Endothelial cell of umbilical vein (primary cell): ENCODE measurements at regions not wholly inside any gene's neighbourhood (a gene's known extent, or its start where the extent isn't known, plus 50 kb on each side); places are given as distances from the start of the nearest gene placed in this dataset.

Experiments used
- BruUV-seq: library from RNA; stranded (reverse); fragments of 400-500 nt; replicated peaks from 2 replicates; lab custom pipeline; 2021; lab: Mats Ljungman, UMichigan
- CTCF ChIA-PET: fragments of 300-600, 350-600 bp; sonication (Branson Sonifier 250); formaldehyde crosslinking; loops from one replicate; lab custom pipeline; 2021; ENCODE audit warnings: antibody characterized with exemption, inconsistent platforms; lab: Charles Lee
- POLR2A ChIA-PET: fragments of 300-600, 350-600 bp; sonication (Branson Sonifier 250); formaldehyde crosslinking; loops from one replicate; lab custom pipeline; 2021; ENCODE audit warnings: antibody characterized with exemption, inconsistent platforms; lab: Charles Lee
- DNase-seq: peaks from one replicate; pipeline ENCODE4 v3.0.0-alpha.2; 2011; ENCODE audit warnings: low read depth, low spot score
- FAIRE-seq: peaks from 2 replicates; lab custom pipeline; 2011; peaks lifted over from hg19 to GRCh38; lab: Jason Lieb, UNC
- H2AFZ ChIP-seq: 2 replicates; pipeline ENCODE4 v1.6.0; 2012; ENCODE audit warnings: low read depth, low read length, control low read depth, inconsistent platforms
- H3K27ac ChIP-seq: 2 replicates; pipeline ENCODE4 v1.5.1; 2011; ENCODE audit warnings: low read depth, mild to moderate bottlenecking, control low read depth, low read length, moderate library complexity; ENCODE audit not compliant: insufficient read depth
- H3K27me3 ChIP-seq, 2 experiments: 2 replicates each; pipeline versions ENCODE4 v1.6.0 to v1.6.1; 2011; ENCODE audit warnings: low read length in 2 of 2, mixed read lengths in 1 of 2; ENCODE audit not compliant: control insufficient read depth in 2 of 2, insufficient read depth in 2 of 2
- H3K36me3 ChIP-seq, 2 experiments: 2 replicates in 1 of 2; 3 replicates in 1 of 2; pipeline ENCODE4 v1.5.1; 2011; ENCODE audit warnings: low read length in 2 of 2, mild to moderate bottlenecking in 1 of 2, moderate library complexity in 1 of 2; ENCODE audit not compliant: control insufficient read depth in 2 of 2, insufficient read depth in 2 of 2; ENCODE audit errors: extremely low read depth in 1 of 2
- H3K4me1 ChIP-seq: 3 replicates; pipeline ENCODE4 v1.5.1; 2011; ENCODE audit warnings: mild to moderate bottlenecking, low read length; ENCODE audit not compliant: control insufficient read depth, insufficient read depth; ENCODE audit errors: extremely low read depth
- H3K4me2 ChIP-seq: 2 replicates; pipeline ENCODE4 v1.6.1; 2011; ENCODE audit warnings: low read length, control low read depth, mixed read lengths; ENCODE audit not compliant: insufficient read depth
- H3K4me3 ChIP-seq, 3 experiments: fragments of 200-600 bp in 1 of 3; sonication (generic), shearing (Covaris generic) in 1 of 3; replicated peaks in 1 of 3; 2 replicates each; pipeline ENCODE4 v1.5.1; 2011 to 2016; ENCODE audit warnings: control low read depth in 3 of 3, low read length in 3 of 3, mild to moderate bottlenecking in 2 of 3, inconsistent platforms in 1 of 3, low read depth in 1 of 3, moderate library complexity in 1 of 3; ENCODE audit not compliant: insufficient read depth in 1 of 3
- H3K79me2 ChIP-seq: 2 replicates; pipeline ENCODE4 v1.6.0; 2012; ENCODE audit warnings: low read length, inconsistent platforms; ENCODE audit not compliant: control insufficient read depth, insufficient read depth
- H3K9ac ChIP-seq: replicated peaks from 2 replicates; pipeline ENCODE3; 2011; ENCODE audit warnings: low read length, control low read depth; ENCODE audit not compliant: insufficient read depth; ENCODE audit errors: extremely low read depth
- H3K9me1 ChIP-seq: replicated peaks from 3 replicates; pipeline ENCODE4 v1.6.0; 2011; ENCODE audit warnings: mild to moderate bottlenecking, low read length; ENCODE audit not compliant: control insufficient read depth, insufficient read depth; ENCODE audit errors: extremely low read depth
- H3K9me3 ChIP-seq: replicated peaks from 2 replicates; pipeline ENCODE4 v1.5.1; 2012; ENCODE audit warnings: low read length, inconsistent platforms; ENCODE audit not compliant: control insufficient read depth, insufficient read depth
- H4K20me1 ChIP-seq: replicated peaks from 2 replicates; pipeline ENCODE3; 2011; ENCODE audit warnings: mild to moderate bottlenecking, low read length; ENCODE audit not compliant: control insufficient read depth, insufficient read depth; ENCODE audit errors: extremely low read depth
- EZH2 ChIP-seq: IDR thresholded peaks from 2 replicates; pipeline ENCODE4 v1.6.1; 2012; ENCODE audit warnings: borderline replicate concordance, low read depth, mild to moderate bottlenecking, moderate library complexity, low read length, inconsistent platforms; ENCODE audit not compliant: severe bottlenecking
- MAX ChIP-seq: IDR thresholded peaks from 2 replicates; pipeline ENCODE4 v1.6.1; 2011; ENCODE audit not compliant: insufficient read depth, insufficient read length
- MYC ChIP-seq: IDR thresholded peaks from one replicate; pipeline ENCODE4 v1.6.1; 2011; ENCODE audit warnings: mild to moderate bottlenecking, low read depth, low read length
- POLR2A ChIP-seq: IDR thresholded peaks from 2 replicates; pipeline ENCODE4 v1.6.1; 2012; ENCODE audit warnings: low read depth, mild to moderate bottlenecking, control low read depth, low read length
- POLR2AphosphoS5 ChIP-seq: IDR thresholded peaks from 2 replicates; pipeline ENCODE4 v1.6.1; 2012; ENCODE audit warnings: low read depth, mild to moderate bottlenecking, control low read depth, low read length, moderate library complexity; ENCODE audit not compliant: insufficient read depth
- dilution Hi-C: fragments of 300-500 bp; cut with MboI; formaldehyde crosslinking; loops from one replicate; pipeline ENCODE4 v1.15.0; 2019; ENCODE audit warnings: low sequenced_read_pairs; ENCODE audit not compliant: extremely low pct_ligation_motif_present
- intact Hi-C: fragments of 100-400 bp; cut with micrococcal nuclease; formaldehyde crosslinking; loops from one replicate; pipeline ENCODE4 v1.10.0; 2022
- TF ChIP-seq, protein P1 (sequence below), 2 donors: IDR thresholded peaks; 1 replicate in 1 of 2; 2 replicates in 1 of 2; pipeline ENCODE4 v1.5.1; 2011; ENCODE audit warnings: low read length in 2 of 2, mild to moderate bottlenecking in 2 of 2, moderate library complexity in 2 of 2, control low read depth in 1 of 2, inconsistent platforms in 1 of 2, low read depth in 1 of 2; ENCODE audit not compliant: insufficient read depth in 1 of 2; ENCODE audit errors: extremely low read depth in 1 of 2

GRCh38 chr9:115171921-115172388, 54.0 kb upstream of the TNC start:
- Histone ChIP-seq H3K9me3 (no peaks in the 10 kb centered on the region), H3K4me3 (no peak overlapping the region), H3K27ac (no peak overlapping the region), H3K27me3 (no peaks in the 10 kb centered on the region), H3K9ac (no peak overlapping the region), H4K20me1 (no peaks in the 10 kb centered on the region), H3K79me2 (no peaks in the 10 kb centered on the region), H3K4me1 (no peaks in the 10 kb centered on the region), H2AFZ (no peak overlapping the region), H3K4me2 (no peak overlapping the region), H3K36me3 (no peaks in the 10 kb centered on the region), H3K9me1 (no peaks in the 10 kb centered on the region)
- POLR2A ChIA-PET, result no interaction called here
- FAIRE-seq (no peak), DNase-seq (no peak)
- no TSS peak for BruUV-seq
- TF ChIP-seq EZH2 (no peak), MAX (no peak), POLR2AphosphoS5 (no peak), MYC (no peak)
- TF ChIP-seq, protein P1, sequence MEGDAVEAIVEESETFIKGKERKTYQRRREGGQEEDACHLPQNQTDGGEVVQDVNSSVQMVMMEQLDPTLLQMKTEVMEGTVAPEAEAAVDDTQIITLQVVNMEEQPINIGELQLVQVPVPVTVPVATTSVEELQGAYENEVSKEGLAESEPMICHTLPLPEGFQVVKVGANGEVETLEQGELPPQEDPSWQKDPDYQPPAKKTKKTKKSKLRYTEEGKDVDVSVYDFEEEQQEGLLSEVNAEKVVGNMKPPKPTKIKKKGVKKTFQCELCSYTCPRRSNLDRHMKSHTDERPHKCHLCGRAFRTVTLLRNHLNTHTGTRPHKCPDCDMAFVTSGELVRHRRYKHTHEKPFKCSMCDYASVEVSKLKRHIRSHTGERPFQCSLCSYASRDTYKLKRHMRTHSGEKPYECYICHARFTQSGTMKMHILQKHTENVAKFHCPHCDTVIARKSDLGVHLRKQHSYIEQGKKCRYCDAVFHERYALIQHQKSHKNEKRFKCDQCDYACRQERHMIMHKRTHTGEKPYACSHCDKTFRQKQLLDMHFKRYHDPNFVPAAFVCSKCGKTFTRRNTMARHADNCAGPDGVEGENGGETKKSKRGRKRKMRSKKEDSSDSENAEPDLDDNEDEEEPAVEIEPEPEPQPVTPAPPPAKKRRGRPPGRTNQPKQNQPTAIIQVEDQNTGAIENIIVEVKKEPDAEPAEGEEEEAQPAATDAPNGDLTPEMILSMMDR (IDR thresholded peaks at IDR 0.05; ENCODE audit: extremely low read depth in 1 of 2, insufficient read depth in 1 of 2, low read depth in 1 of 2, low read length in 2 of 2), result no peak
- dilution Hi-C loops (no loop called here), intact Hi-C loops (no loop called here)
- CTCF ChIA-PET, result no interaction called here

DNA sequence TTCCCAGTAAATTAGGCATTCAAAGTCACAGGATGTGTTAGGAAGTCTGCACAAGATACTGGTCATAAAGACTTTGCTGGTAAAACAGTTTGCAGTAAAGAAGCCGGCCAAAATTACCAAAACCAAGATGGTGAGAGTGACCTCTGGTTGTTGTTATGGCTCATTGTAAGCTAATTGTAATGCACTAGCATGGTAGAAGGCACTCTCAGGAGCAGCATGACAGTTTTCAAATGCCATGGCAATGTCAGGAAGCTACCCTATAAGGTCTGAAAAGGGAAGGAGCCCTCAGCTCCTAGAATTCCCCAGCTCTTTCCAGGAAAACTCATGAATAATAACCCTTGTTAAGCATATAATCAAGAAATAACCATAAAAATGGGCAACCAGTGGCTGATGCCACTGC, 64.3 kb upstream of the TNC start:
- Histone ChIP-seq H3K4me2 (no peak overlapping the region), H3K9me3 (no peaks in the 10 kb centered on the region), H3K79me2 (no peaks in the 10 kb centered on the region), H3K4me3 (no peak overlapping the region), H3K9ac (no peak overlapping the region), H3K27me3 (no peaks in the 10 kb centered on the region), H2AFZ (no peak overlapping the region), H3K4me1 (no peaks in the 10 kb centered on the region), H4K20me1 (no peaks in the 10 kb centered on the region), H3K36me3 (no peaks in the 10 kb centered on the region), H3K9me1 (no peaks in the 10 kb centered on the region), H3K27ac (no peak overlapping the region)
- ChIA-PET POLR2A (no interaction called here), CTCF (no interaction called here)
- no peak for DNase-seq
- intact Hi-C loops (no loop called here), dilution Hi-C loops (no loop called here)
- TF ChIP-seq POLR2A, result no peak
- no peak for TF ChIP-seq POLR2AphosphoS5
- no peak for FAIRE-seq
- BruUV-seq, result no TSS peak
